Neuronal stem cell (in vitro differentiated cells): ENCODE measurements at regions not wholly inside any gene's neighbourhood (a gene's known extent, or its start where the extent isn't known, plus 50 kb on each side); places are given as distances from the start of the nearest gene placed in this dataset.

Experiments used
- DNase-seq: peaks from one replicate; pipeline ENCODE4 v3.0.0-alpha.2; 2013; ENCODE audit warnings: low spot score
- H2AFZ ChIP-seq: one replicate; pipeline ENCODE4 v1.6.1; 2013; ENCODE audit warnings: mild to moderate bottlenecking, low read length, inconsistent platforms
- H2AK5ac ChIP-seq: 2 replicates; pipeline ENCODE4 v1.6.1; 2013; ENCODE audit warnings: low read depth, mild to moderate bottlenecking, inconsistent platforms, low read length, moderate library complexity, mixed read lengths
- H2BK120ac ChIP-seq: 2 replicates; pipeline ENCODE4 v1.6.1; 2013; ENCODE audit warnings: low read depth, mild to moderate bottlenecking, inconsistent platforms, low read length, moderate library complexity, mixed read lengths
- H2BK12ac ChIP-seq: one replicate; pipeline ENCODE4 v1.6.1; 2013; ENCODE audit warnings: low read length, inconsistent platforms
- H2BK15ac ChIP-seq: 2 replicates; pipeline ENCODE4 v1.6.1; 2013; ENCODE audit warnings: mild to moderate bottlenecking, low read length, inconsistent platforms, mixed read lengths
- H2BK5ac ChIP-seq: one replicate; pipeline ENCODE4 v1.6.1; 2013; ENCODE audit warnings: inconsistent platforms, mild to moderate bottlenecking, low read length, moderate library complexity
- H3K14ac ChIP-seq: one replicate; pipeline ENCODE4 v1.6.1; 2013; ENCODE audit warnings: low read length, inconsistent platforms
- H3K18ac ChIP-seq: 2 replicates; pipeline ENCODE4 v1.6.1; 2013; ENCODE audit warnings: low read length, inconsistent platforms
- H3K23ac ChIP-seq: 2 replicates; pipeline ENCODE4 v1.6.1; 2013; ENCODE audit warnings: low read depth, mild to moderate bottlenecking, mixed read lengths, low read length, inconsistent platforms; ENCODE audit not compliant: poor library complexity
- H3K27ac ChIP-seq: replicated peaks from 3 replicates; pipeline ENCODE4 v1.5.1; 2013; ENCODE audit warnings: low read length, inconsistent platforms
- H3K27me3 ChIP-seq, 3 experiments: 2 replicates each; pipeline ENCODE4 v1.6.1; 2013; ENCODE audit warnings: low read length in 3 of 3, mild to moderate bottlenecking in 2 of 3, inconsistent platforms in 1 of 3, low read depth in 1 of 3, mixed read lengths in 1 of 3, moderate library complexity in 1 of 3; ENCODE audit not compliant: control insufficient read depth in 3 of 3, insufficient read depth in 3 of 3
- H3K36me3 ChIP-seq, 2 donors: replicated peaks in 1 of 2; 2 replicates each; pipeline ENCODE4 v1.6.1; 2013; ENCODE audit warnings: low read length in 2 of 2; ENCODE audit not compliant: control insufficient read depth in 2 of 2, insufficient read depth in 2 of 2
- H3K4ac ChIP-seq: 2 replicates; pipeline ENCODE4 v1.6.1; 2013; ENCODE audit warnings: inconsistent platforms, mild to moderate bottlenecking, low read length, moderate library complexity
- H3K4me1 ChIP-seq, 2 donors: 1 replicate in 1 of 2; 2 replicates in 1 of 2; pipeline ENCODE4 v1.6.1; 2013; ENCODE audit warnings: low read length in 2 of 2, low read depth in 1 of 2; ENCODE audit not compliant: control insufficient read depth in 2 of 2, insufficient read depth in 1 of 2
- H3K4me2 ChIP-seq: one replicate; pipeline ENCODE4 v1.6.1; 2013; ENCODE audit warnings: mild to moderate bottlenecking, low read length, inconsistent platforms; ENCODE audit not compliant: insufficient read depth, poor library complexity, severe bottlenecking
- H3K4me3 ChIP-seq, 2 donors: 2 replicates each; pipeline ENCODE4 v1.5.1; 2013; ENCODE audit warnings: low read length in 2 of 2, mild to moderate bottlenecking in 2 of 2, inconsistent platforms in 1 of 2, moderate library complexity in 1 of 2
- H3K79me1 ChIP-seq: one replicate; pipeline ENCODE4 v1.6.1; 2013; ENCODE audit warnings: low read depth, mild to moderate bottlenecking, inconsistent platforms, low read length, moderate library complexity
- H3K9ac ChIP-seq: one replicate; pipeline ENCODE4 v1.6.1; 2013; ENCODE audit warnings: mild to moderate bottlenecking, low read depth, low read length, inconsistent platforms; ENCODE audit not compliant: poor library complexity
- H3K9me3 ChIP-seq, 2 donors: replicated peaks in 1 of 2; 2 replicates each; pipeline versions ENCODE3 to v1.6.1; 2013; ENCODE audit warnings: low read length in 2 of 2, mild to moderate bottlenecking in 2 of 2, inconsistent platforms in 1 of 2, low read depth in 1 of 2, mixed read lengths in 1 of 2, moderate library complexity in 1 of 2; ENCODE audit not compliant: control insufficient read depth in 2 of 2, insufficient read depth in 1 of 2
- H4K8ac ChIP-seq: one replicate; pipeline ENCODE4 v1.6.1; 2013; ENCODE audit warnings: low read depth, mild to moderate bottlenecking, inconsistent platforms, low read length, moderate library complexity
- H4K91ac ChIP-seq: one replicate; pipeline ENCODE4 v1.6.1; 2013; ENCODE audit warnings: low read length, low read depth, mild to moderate bottlenecking, inconsistent platforms; ENCODE audit not compliant: poor library complexity
- WGBS, 2 donors: extraction: QIAGEN DNeasy Blood & Tissue Kit; methylation state at CpG; one replicate each; pipeline ENCODE4 v1.1.7; 2013; ENCODE audit warnings: missing lambda C conversion rate in 2 of 2, mixed read lengths in 1 of 2; ENCODE audit not compliant: insufficient read length in 2 of 2, insufficient replicate concordance in 1 of 2; ENCODE audit errors: extremely low coverage in 2 of 2; 5-methylcytosine and 5-hydroxymethylcytosine counted together

GRCh38 chr17:71709946-71710345 is 410.9 kb upstream of the SOX9 start:
- Histone ChIP-seq H2AFZ (no peak overlapping the region), H3K4me1 (peaks cover 0 to 6% of the 10 kb centered on the region in 2 donors), H3K36me3 (no peaks in the 10 kb centered on the region), H3K4me3 (no peak overlapping the region), H3K9me3 (no peaks in the 10 kb centered on the region), H3K18ac (no peak overlapping the region), H3K79me1 (no peaks in the 10 kb centered on the region), H3K27me3 (no peaks in the 10 kb centered on the region), H3K4me2 (no peak overlapping the region), H3K4ac (no peak overlapping the region), H2BK15ac (no peak overlapping the region), H3K14ac (no peak overlapping the region), H3K9ac (no peak overlapping the region), H3K27ac (peak overlapping the region; percentile 86), H4K91ac (no peak overlapping the region), H2BK5ac (no peak overlapping the region), H3K23ac (no peak overlapping the region), H2BK120ac (no peak overlapping the region), H2BK12ac (no peak overlapping the region), H4K8ac (no peak overlapping the region), H2AK5ac (no peak overlapping the region)
- no CpG with 5 or more reads among the region's 4 CpGs for WGBS, 2 donors
- peak; percentile 17 for DNase-seq

GRCh38 chr17:71710816-71711215 is 410.0 kb upstream of the SOX9 start:
- Histone ChIP-seq H2BK12ac (no peak overlapping the region), H2AK5ac (no peak overlapping the region), H3K4me2 (no peak overlapping the region), H4K8ac (no peak overlapping the region), H3K14ac (no peak overlapping the region), H3K9ac (no peak overlapping the region), H2AFZ (no peak overlapping the region), H3K27me3 (no peaks in the 10 kb centered on the region), H3K27ac (no peak overlapping the region), H3K23ac (no peak overlapping the region), H4K91ac (no peak overlapping the region), H3K9me3 (no peaks in the 10 kb centered on the region), H2BK5ac (no peak overlapping the region), H3K36me3 (no peaks in the 10 kb centered on the region), H3K79me1 (no peaks in the 10 kb centered on the region), H3K18ac (no peak overlapping the region), H2BK15ac (no peak overlapping the region), H3K4me3 (no peak overlapping the region), H2BK120ac (no peak overlapping the region), H3K4ac (no peak overlapping the region), H3K4me1 (peaks cover 0 to 6% of the 10 kb centered on the region in 2 donors)
- no CpG with 5 or more reads among the region's 1 CpG for WGBS, 2 donors
- DNase-seq: no peak

GRCh38 chr17:71713846-71714245 is 407.0 kb upstream of the SOX9 start:
- H2BK15ac ChIP-seq: no peak overlapping the region
- H3K27me3 ChIP-seq: no peaks in the 10 kb centered on the region
- no peak overlapping the region for H2BK5ac ChIP-seq
- H3K79me1 ChIP-seq: no peaks in the 10 kb centered on the region
- H3K4me1 ChIP-seq: peaks cover 0 to 6% of the 10 kb centered on the region in 2 donors
- H2BK12ac ChIP-seq: no peak overlapping the region
- no peak overlapping the region for H3K4me3 ChIP-seq
- H3K14ac ChIP-seq: no peak overlapping the region
- no peak overlapping the region for H3K23ac ChIP-seq
- H3K27ac ChIP-seq: no peak overlapping the region
- no peak overlapping the region for H3K4ac ChIP-seq
- no peak overlapping the region for H4K8ac ChIP-seq
- H3K18ac ChIP-seq: no peak overlapping the region
- no peak for DNase-seq
- no peak overlapping the region for H2BK120ac ChIP-seq
- peaks cover 0 to 2% of the 10 kb centered on the region in 2 donors for H3K9me3 ChIP-seq
- H2AK5ac ChIP-seq: no peak overlapping the region
- no peak overlapping the region for H3K4me2 ChIP-seq
- no peak overlapping the region for H2AFZ ChIP-seq
- H3K36me3 ChIP-seq: no peaks in the 10 kb centered on the region
- H4K91ac ChIP-seq: no peak overlapping the region
- no peak overlapping the region for H3K9ac ChIP-seq
- no CpG with 5 or more reads among the region's 3 CpGs for WGBS, 2 donors

- no peak overlapping the region for H4K8ac ChIP-seq
- H2BK5ac ChIP-seq: no peak overlapping the region
- DNase-seq: no peak
- no peaks in the 10 kb centered on the region for H3K36me3 ChIP-seq
- H3K9ac ChIP-seq: no peak overlapping the region
- no peak overlapping the region for H2AK5ac ChIP-seq
- no peak overlapping the region for H3K18ac ChIP-seq
- no peak overlapping the region for H4K91ac ChIP-seq
- no peak overlapping the region for H2BK12ac ChIP-seq
- H3K4me3 ChIP-seq: no peak overlapping the region
- H2BK120ac ChIP-seq: no peak overlapping the region
- no peak overlapping the region for H2BK15ac ChIP-seq
- no peak overlapping the region for H2AFZ ChIP-seq
- no peak overlapping the region for H3K23ac ChIP-seq
- no peaks in the 10 kb centered on the region for H3K4me1 ChIP-seq
- no peaks in the 10 kb centered on the region for H3K9me3 ChIP-seq
- no CpG with 5 or more reads among the region's 2 CpGs for WGBS, 2 donors
- no peak overlapping the region for H3K4me2 ChIP-seq
- H3K14ac ChIP-seq: no peak overlapping the region
- no peaks in the 10 kb centered on the region for H3K27me3 ChIP-seq
- no peaks in the 10 kb centered on the region for H3K79me1 ChIP-seq
- H3K27ac ChIP-seq: no peak overlapping the region
- no peak overlapping the region for H3K4ac ChIP-seq
These were observed 396.5 kb upstream of the SOX9 start for GRCh38 chr17:71724339-71724738.
